ENCODE measurements at regions not wholly inside any gene's neighbourhood (a gene's known extent, or its start where the extent isn't known, plus 50 kb on each side); places are given as distances from the start of the nearest gene placed in this dataset.

DNA sequence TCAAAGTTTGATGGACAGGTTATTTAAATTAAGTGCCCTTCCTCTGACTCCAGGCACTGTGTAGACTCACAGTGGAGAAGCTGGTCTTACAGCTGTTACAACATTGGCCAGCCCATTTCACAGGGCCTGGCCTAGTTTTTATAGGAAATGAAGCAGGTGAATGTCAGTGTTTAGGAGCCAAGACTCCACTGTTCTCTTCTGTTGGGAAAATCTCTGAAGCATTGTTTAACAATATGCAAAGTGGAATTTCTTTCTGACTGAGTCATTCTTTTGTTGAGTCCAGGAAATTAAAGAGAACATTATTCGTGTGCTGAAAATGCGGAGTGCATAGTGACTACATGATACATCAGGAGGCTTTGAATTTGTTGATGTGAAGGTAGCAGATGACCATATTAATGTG lies 64.7 kb downstream of the ARRDC4 start:
- DNase-seq (ENCODE audit: low spot score): no peak

DNA sequence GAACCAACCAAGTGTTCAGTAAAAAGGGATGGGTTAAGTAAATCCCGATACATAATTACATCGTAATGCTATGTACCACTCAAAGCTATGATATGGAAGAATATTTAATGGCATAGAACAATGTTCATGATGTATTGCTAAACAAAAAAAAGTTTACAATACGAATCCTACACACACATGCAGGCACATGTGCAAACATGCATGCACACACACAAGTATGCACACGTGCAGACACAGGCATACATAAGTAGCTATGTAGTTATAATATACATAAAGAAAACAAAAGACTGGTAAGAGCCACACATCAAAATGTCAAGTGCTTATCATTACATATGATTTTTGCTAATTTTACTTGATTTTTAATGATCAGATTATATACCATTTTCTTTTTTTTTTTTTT lies 74.2 kb downstream of the ARRDC4 start:
- DNase-seq (ENCODE audit: low spot score): no peak

DNA sequence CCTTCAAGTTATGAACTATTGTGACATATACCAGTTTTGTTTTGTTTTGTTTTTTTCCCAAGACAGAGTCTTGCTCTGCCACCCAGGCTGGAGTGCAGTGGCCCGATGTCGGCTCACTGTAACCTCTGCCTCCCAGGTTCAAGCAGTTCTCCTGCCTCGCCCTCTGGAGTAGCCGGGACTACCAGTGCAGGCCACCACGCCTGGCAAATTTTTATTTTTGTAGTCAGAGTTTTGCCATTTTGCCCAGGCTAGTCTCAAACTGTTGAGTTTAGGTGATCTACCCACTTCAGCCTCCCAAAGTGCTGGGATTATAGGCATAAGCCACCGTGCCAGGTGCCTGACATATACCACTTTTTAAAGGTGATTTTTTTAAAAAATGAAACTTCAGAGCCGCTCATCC lies 74.6 kb downstream of the ARRDC4 start:
- no peak for DNase-seq (ENCODE audit: low spot score)

DNA sequence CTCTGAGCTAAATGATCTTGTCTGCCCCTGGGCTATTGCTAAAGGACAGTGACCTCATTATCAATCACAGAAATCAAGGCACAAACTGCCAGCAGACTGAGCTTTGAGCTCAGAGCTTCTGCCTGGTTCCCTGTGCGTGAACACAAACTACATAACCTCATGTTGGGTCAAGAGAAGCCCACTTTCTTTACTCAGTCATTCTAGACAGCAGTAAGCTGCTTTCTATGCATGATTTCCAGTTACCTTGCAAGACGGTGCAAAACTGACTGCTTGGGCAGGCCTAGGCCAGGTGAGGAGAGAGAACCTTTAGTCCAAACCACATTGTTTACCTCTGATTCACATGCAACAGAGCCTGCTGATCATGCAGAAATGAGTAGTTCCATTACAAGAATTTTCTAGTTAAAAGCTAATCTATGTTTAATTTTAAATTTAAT lies 75.1 kb downstream of the ARRDC4 start:
- DNase-seq (ENCODE audit: low spot score): no peak

DNA sequence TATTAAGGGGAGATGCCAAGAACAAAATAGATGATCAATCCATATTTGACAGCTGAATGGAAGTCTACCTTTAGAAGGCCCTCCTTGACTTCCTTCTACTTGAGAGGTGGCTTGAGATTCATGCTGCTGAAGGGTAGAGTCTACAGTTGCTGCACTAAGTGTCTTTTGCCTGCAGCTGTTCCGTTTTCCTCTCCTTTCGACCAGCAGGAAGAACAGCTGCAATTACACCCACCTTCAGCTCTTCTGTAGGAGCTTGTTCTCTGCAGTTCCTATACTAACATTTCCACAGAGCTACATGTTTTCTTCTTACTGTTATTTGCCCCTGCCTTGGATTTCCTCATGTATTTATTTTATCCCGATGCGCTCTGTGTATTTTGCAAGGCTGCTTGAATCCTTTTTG lies 79.1 kb downstream of the ARRDC4 start:
- DNase-seq (ENCODE audit: low spot score): no peak

DNA sequence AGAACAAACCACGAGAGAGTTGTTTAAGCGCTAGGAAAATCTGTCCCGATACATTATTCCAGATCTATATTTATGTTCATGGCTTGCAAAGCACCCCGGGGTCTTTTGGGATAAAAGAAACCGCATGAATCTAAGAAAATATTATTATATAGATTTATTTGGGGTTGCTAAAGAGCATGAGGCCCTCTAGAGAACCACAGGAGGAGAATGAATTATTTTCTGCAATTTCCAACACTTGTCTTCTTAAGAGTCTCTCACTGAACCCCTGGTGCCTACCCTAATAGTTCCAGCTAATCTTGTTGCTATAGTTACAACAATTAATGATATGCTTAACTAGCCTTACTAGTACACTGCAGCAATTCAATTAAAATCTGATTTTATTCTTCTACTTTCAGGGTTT lies 79.6 kb downstream of the ARRDC4 start:
- no peak for DNase-seq (ENCODE audit: low spot score)

DNA sequence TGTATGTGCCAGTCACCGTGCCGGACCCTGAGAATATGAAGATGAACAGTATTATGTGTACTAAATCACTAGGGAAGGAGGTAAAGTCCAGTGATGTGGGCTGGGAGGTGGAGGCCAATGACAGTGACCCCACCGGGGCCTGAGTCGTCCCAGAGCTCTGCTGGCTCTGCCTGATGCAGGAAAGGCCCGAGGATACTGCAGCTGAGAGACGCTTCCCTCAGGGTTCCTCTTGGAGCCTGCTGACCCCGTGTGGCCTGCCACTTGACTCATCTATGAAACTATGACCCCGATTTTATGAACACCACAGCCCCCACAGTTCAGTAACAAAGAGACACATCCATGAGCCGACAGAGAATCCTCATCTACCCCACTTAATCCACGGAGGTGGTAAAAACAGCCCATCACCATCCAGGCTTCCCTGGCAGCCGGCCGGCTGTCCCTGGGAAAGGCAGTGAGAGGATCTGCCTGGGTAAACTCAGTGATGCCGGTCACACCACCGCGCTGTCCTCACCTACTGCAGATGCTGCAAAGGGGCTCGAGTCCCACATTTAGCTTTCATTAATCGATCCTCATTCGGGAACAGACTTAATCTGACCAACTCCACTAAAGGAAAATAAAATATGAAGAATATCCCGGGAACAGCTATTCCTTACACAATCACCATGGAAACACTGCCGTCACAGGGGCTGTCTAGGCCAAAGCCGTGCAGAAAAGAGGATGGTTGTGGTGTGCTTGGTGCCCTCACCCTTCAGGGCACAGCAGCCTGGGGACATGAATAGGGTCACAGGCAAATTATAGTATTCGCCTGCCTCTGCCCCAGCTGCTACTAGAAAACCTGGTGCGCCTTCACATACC lies 82.9 kb downstream of the ARRDC4 start:
- no peak for DNase-seq (ENCODE audit: low spot score)

DNA sequence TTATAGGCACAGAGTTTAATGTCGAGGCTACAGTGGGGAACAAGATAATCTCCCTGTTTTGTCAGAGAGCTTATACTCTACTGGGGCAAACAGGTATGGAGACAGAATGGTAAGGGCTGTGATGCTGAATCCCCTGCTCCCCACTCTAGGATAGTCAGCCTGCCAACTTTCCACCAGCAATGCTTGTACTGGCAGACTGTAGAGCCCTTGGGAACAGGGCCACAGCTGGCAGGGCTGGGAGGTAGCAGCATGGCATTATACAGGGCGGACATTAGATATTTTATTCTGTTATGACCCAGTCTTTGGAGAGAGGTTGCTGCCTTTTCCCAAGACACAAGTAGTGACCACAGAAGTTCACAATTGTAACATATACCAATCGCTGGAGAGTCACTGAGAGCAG lies 91.2 kb downstream of the ARRDC4 start:
- DNase-seq (ENCODE audit: low spot score): no peak

DNA sequence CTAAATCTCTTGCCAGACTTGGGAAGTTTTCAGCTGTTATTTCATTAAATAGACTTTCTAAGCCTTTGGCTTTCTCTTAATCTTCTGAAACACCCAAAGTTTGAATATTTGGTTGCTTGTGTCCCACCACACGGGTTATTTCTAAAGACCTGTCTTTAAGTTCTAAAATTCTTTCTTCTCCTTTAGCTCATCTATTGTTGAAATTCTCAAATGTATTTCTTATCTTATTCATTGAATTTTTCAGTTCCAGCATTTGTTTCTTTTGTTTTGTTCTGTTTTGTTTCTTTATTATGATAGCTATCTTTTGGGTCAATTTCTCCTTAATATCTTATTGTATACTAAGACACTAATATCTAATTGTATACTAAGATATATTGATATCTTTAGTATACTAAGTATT lies 97.0 kb downstream of the ARRDC4 start:
- no peak for DNase-seq (ENCODE audit: low spot score)

DNA sequence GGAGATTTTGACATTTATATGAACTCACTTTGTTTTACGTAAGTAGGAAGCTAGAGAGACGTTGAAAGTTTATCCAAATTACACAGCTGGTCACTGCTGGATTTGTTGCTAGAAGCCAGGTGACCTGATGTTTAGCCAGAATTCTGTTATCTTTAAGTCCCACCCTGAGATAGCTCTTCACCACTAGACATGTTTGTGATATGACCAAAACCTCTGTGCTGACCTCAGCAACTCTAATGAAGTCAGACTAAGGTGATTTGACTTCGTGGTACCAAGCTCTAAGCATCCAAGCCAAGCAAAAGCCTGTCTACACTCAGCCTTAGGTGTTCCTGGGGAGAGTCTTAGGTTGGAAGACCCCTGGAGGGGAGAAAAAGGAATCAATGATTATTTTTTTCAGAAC lies 102.4 kb downstream of the ARRDC4 start:
- DNase-seq (ENCODE audit: low spot score): no peak

DNA sequence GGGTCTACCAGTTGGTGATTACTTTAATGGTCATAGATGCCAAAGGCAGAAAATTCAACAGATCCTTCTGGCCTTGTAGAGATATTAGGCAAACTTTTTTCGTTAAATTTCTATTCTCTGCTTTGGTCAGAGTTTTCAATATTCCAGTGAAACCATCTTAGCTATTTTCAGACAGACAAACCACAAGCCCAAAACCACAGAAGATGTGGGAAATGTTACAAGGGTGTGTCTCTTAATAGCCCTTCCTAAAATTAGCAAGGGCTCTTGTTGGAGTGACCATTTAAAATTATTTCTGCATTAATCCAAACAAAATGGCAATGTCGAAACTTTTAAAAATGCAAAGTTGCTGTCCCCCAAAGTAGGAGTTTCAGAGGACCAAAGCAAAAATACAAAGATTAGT lies 102.8 kb downstream of the ARRDC4 start:
- no peak for DNase-seq (ENCODE audit: low spot score)

DNA sequence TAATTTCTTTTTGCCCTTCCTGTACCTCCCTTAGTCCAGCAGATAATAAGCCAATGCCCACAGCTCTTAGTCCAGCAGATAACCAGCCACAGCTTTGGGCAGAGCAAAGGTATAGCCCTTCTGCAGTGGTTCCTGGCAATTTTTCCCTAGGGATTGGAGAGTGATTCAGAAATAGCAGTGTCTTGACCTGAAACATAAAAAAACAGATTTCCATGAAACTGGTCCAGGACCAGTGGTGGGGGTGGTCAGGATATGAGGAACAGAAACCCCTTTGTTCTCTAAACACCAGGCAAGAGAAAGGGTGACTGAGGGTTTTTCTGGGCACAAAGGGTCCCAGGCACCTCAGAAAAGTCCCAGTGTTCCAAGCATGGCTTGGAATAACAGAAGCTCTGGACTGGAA lies 103.4 kb downstream of the ARRDC4 start:
- peak; percentile 80 for DNase-seq (ENCODE audit: low spot score)

DNA sequence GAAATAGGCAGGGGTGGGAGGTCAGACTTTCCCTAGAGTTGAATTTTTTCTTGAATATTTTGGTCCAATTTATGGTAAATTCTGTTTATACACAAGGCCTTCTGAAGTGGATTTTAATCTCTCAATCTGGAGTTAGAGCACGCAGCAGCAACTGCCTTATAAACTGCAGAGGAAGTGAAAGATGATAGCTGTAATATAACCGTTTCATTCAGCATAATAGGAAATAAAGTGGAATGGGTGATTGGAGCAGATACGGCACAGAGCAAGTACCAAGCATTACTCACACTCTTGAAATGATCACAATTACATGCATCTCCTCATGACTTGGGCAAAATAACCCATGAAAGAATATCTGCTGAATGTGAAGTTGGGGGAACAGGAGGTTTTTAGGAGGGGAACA lies 106.8 kb downstream of the ARRDC4 start:
- DNase-seq (ENCODE audit: low spot score): no peak

DNA sequence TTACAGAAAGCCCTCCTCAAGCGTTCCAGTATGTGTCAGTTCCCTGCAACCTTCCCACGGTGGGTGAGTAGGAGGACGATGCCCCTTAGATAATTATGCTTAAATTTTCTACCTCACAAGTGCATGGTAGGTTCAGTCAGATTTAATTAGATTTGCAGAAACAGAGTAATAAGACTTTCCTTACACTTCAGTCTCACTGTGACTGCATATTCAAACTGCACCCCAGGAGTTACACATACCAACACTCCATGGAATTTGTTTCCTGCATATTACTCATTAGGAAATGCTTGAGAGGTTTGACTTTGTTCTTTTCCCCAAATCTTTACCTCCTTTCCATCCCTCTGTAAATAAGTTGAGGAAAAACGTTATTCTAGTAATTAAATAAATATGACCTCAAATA lies 108.8 kb downstream of the ARRDC4 start:
- no peak for DNase-seq (ENCODE audit: low spot score)

DNA sequence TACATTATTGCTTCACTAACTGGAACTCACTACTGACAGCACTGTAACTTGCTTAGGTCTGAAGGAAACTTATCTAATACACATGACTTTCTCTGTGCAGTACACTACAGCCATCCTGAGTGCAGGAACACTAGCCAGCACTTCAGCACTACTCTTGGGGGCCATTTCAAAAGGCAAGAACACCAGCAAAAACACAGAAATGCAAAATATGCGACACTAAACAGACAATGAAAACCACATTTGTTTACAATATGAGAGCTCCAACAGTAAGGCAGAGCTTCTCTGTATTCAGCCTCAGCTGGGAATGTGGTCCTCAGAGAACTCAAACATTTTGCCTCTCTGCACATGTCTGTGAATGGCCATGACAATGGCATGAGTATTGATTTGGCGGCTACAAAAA lies 109.6 kb downstream of the ARRDC4 start:
- no peak for DNase-seq (ENCODE audit: low spot score)

DNA sequence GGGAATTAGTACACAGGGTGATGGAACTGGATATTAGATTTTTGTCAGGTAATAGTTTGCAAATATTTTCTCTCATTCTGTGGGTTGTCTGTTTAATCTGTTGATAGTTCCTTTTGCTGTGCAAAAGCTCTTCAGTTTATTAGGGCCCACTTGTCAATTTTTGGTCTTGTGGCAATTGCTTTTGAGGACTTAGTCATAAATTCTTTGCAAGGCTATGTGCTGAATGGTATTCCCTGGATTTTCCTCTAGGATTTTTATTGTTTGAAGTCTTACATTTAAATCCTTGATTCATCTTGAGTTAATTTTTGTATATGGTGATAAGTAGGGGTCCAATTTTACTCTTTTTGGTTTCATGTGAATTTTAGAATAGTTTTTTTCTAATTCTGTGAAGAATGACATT lies 111.3 kb downstream of the ARRDC4 start:
- no peak for DNase-seq (ENCODE audit: low spot score)

DNA sequence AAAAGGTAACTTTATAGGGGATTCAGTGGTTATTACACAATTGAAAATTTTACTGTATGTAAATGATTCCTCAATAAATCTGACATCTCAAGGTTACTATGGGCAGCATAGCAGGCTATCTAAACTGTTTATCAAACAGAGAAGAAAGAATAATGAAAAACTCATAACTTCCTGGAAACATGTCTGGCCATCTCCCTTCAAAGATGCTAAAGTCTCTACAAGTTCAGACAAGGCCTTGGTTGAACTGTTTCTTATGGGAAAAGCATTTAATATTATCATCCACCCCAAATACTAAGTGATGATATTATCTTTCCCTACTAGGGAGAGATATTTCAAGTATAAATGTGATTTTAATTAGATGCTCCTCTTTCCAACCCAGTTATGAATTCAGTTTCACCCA lies 114.9 kb downstream of the ARRDC4 start:
- no peak for DNase-seq (ENCODE audit: low spot score)

DNA sequence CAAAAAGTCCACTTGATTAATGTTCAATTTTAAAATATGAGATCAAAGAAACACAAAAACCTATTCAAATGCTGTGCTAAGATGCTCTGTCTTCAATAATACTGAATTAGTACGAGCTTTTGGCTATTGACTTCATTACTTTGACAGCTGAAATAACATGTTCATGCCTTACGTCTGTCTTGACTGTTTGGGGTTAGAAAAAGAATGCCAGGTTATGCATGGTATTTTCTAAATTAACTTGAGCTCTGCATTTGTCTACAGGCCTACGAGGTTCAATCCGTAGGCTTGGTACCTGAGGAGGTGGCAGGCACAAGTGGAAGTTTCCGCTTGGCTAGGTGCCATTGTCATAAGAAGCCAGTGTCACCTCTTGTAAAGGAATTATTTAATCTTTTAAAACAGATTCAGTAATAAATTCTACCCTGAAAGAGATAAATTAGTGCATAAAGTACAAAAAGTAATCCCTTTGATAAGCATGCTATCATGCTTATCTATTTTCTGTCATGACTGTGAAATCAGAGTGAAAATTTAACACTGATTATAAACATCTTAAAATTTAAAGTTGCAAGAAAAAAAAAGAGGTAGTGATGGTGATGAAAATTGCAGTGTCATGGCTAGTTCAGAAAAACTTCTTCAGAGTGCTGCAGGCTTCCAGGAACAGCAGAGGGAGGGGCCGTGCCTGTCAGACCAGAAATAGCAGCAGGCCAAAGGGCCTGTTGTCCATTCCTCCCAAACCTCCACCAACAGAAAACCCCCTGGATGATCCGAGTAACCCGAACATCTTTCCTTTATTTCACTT lies 115.7 kb downstream of the ARRDC4 start:
- DNase-seq (ENCODE audit: low spot score): no peak

DNA sequence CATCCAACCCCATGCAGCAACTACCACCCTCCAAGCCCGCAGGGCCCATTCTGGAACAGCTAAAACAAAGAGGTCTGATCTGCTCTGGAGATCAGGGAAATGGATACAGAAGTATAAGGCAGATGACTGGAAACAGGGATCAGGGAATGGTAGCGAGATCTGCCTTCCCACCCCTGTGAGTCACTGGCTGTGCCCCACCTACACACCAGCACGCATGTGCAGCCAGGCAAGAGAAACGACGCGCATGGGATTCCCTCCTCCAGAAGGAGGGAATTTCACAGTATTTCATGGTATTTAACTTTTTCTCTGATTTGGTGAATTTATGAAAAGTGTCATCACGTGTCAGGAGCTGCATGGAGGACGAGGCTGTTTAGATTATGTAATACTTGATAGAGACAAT lies 116.7 kb downstream of the ARRDC4 start:
- peak; percentile 68 for DNase-seq (ENCODE audit: low spot score)

DNA sequence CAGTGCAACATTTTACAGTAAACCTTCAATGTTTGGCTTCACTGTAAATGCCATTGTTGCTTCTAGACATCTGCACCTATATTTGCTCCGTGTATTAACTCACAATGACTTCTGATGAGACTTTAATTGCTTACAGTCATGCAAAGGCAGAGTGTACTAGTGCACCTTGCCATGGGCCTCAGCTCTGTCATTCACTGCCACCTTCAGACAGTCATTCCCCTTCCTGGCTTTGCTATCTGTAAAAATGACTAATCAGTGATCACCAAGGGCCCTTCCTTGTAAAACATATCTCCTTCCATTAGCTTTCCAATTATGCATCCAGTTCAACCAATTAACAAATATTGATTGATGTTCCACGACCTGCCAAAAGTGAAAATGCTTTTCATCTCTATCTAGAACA lies 120.3 kb downstream of the ARRDC4 start:
- no peak for DNase-seq (ENCODE audit: low spot score)

DNA sequence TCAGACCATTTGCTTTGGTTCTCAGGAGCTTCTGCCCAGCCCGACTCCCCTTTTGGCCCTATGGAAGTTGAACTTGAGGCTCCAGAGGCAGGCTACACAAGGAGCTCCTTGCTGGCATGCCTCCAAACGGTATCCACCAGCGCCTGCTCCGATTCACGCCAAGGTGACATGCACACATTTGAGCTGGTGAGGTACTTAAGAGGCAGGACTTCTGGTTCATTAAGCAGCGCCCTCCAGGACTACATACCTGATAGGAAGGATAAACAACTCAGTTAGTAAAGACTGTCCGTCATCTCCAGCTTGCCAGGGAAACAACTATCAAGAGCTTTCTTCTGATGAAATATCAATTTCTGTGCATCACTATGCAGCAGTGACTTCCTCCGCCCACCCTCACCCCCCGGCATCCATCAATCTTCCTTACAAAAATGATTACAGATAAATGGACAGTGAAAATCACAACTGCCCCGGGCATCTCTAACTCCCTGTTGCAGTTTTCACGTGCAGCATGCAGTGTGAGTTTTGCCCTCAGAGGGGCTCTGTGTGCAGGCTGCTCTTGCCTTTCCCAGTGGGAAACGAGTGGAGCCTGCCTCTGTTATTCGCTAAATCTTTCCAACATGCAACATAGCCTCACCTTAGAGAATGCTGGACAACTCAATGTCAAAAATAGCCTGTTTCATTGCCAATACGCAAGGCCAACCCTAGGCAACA lies 122.9 kb downstream of the ARRDC4 start:
- no peak for DNase-seq (ENCODE audit: low spot score)

DNA sequence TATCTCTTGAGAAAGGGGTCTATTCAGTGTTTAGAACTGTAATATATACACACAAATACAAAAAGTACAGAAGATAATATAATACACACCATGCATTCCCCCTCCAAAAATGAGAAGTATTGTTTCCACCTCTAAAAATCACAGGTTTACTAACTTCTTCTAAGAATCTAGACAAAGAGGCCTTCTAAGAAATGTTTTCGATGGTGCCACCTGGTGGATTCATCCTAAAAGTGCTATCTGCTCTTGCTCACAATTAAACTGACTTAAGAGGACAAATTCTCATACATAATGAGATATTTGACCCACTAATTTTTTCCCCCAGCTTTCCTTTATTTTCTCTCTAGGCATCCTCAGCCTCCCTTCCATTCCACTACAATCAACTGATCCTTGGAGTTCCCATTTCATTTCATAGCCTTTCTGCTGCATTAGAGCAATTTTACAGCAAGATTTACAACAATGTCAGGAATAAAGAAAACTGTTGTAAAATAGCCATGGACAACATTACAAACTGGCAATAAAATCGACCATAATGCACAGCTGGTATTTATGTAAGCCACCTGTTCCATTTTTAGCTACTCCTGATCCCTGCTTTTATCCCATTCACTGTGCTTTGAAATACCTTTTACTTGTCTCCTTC lies 124.6 kb downstream of the ARRDC4 start:
- peak; percentile 66 for DNase-seq (ENCODE audit: low spot score)
